HCT116 (cell line): ENCODE measurements at regions not wholly inside any gene's neighbourhood (a gene's known extent, or its start where the extent isn't known, plus 50 kb on each side); places are given as distances from the start of the nearest gene placed in this dataset.
"Not testable (repeated sequence)": the region's sequence is repeated elsewhere in the genome, so short reads cannot be mapped to it uniquely, and the experiment has no call there.

ENCODE experiments used
- CTCF ChIP-seq, 3 experiments: fragments of 200-600 bp in 1 of 3; sonication (generic) in 1 of 3; IDR thresholded peaks in 2 of 3; conservative IDR thresholded peaks in 1 of 3; 2 replicates each; pipeline ENCODE4 v1.5.1; 2012 to 2017; ENCODE audit warnings: low read depth in 2 of 3, low read length in 2 of 3, antibody characterized with exemption in 1 of 3, borderline replicate concordance in 1 of 3, control low read depth in 1 of 3, mild to moderate bottlenecking in 1 of 3, mixed read lengths in 1 of 3, mixed run types in 1 of 3, moderate library complexity in 1 of 3; ENCODE audit not compliant: insufficient read depth in 1 of 3
- EZH2 ChIP-seq: fragments of 200-600 bp; sonication (generic); IDR thresholded peaks from 2 replicates; pipeline ENCODE4 v1.6.1; 2017; ENCODE audit warnings: antibody characterized with exemption, mixed run types
- EZH2phosphoT487 ChIP-seq: fragments of 200-600 bp; IDR thresholded peaks from 2 replicates; pipeline ENCODE4 v1.6.1; 2018; ENCODE audit warnings: antibody characterized with exemption, borderline replicate concordance
- JUND ChIP-seq: IDR thresholded peaks from 2 replicates; pipeline ENCODE4 v1.6.1; 2012
- POLR2A ChIP-seq: IDR thresholded peaks from 2 replicates; pipeline ENCODE4 v1.7.0; 2011; ENCODE audit warnings: borderline replicate concordance; ENCODE audit not compliant: insufficient read depth, insufficient read length; ENCODE audit errors: extremely low read depth
- POLR2AphosphoS5 ChIP-seq: IDR thresholded peaks from 2 replicates; pipeline ENCODE4 v1.6.1; 2011; ENCODE audit warnings: mild to moderate bottlenecking, low read depth, low read length, moderate library complexity
- REST ChIP-seq: IDR thresholded peaks from 2 replicates; pipeline ENCODE4 v1.6.1; 2012; ENCODE audit warnings: low read depth
- SIN3A ChIP-seq: IDR thresholded peaks from 2 replicates; pipeline ENCODE4 v1.6.1; 2012; ENCODE audit warnings: low read depth
- TCF7L2 ChIP-seq: IDR thresholded peaks from 2 replicates; pipeline ENCODE4 v1.7.0; 2011; ENCODE audit warnings: borderline replicate concordance, inconsistent platforms; ENCODE audit not compliant: insufficient read depth, insufficient read length; ENCODE audit errors: extremely low read depth
- ZBTB33 ChIP-seq: IDR thresholded peaks from 2 replicates; pipeline ENCODE4 v1.6.1; 2011; ENCODE audit warnings: mild to moderate bottlenecking, low read length, moderate library complexity; ENCODE audit not compliant: insufficient replicate concordance; ENCODE audit errors: extremely low read depth
- ZNF274 ChIP-seq: fragments of 200-500 bp; sonication (Bioruptor generic); IDR thresholded peaks from 2 replicates; pipeline ENCODE4 v1.6.1; 2014; ENCODE audit warnings: mild to moderate bottlenecking, low read depth, low read length, inconsistent platforms
- TF ChIP-seq, protein P1 (sequence below): IDR thresholded peaks from 2 replicates; pipeline ENCODE4 v1.6.1; 2012

GRCh38 chr7:150084724-150085123 lies 211.0 kb downstream of the ATP6V0E2 start:
- not testable (repeated sequence) for TF ChIP-seq CTCF (IDR thresholded peaks at IDR 0.05 in 2 of 3, conservative IDR thresholded peaks at IDR 0.05 in 1 of 3; ENCODE audit: borderline replicate concordance in 1 of 3, insufficient read depth in 1 of 3, low read depth in 2 of 3, low read length in 2 of 3); EZH2; POLR2AphosphoS5; SIN3A; REST; TCF7L2; POLR2A; ZBTB33; ZNF274; JUND; EZH2phosphoT487
- TF ChIP-seq, protein P1, sequence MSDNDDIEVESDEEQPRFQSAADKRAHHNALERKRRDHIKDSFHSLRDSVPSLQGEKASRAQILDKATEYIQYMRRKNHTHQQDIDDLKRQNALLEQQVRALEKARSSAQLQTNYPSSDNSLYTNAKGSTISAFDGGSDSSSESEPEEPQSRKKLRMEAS = not testable (repeated sequence)
